GM11168 (cell line): ENCODE measurements at regions not wholly inside any gene's neighbourhood (a gene's known extent, or its start where the extent isn't known, plus 50 kb on each side); places are given as distances from the start of the nearest gene placed in this dataset.
"Not testable (repeated sequence)": the region's sequence is repeated elsewhere in the genome, so short reads cannot be mapped to it uniquely, and the experiment has no call there.

Source experiments
- in situ Hi-C: fragments of 300-500 bp; cut with MboI; formaldehyde crosslinking; loops from one replicate; pipeline ENCODE4 v1.12.0; 2022; ENCODE audit warnings: low sequenced_read_pairs; ENCODE audit not compliant: unreplicated experiment

DNA sequence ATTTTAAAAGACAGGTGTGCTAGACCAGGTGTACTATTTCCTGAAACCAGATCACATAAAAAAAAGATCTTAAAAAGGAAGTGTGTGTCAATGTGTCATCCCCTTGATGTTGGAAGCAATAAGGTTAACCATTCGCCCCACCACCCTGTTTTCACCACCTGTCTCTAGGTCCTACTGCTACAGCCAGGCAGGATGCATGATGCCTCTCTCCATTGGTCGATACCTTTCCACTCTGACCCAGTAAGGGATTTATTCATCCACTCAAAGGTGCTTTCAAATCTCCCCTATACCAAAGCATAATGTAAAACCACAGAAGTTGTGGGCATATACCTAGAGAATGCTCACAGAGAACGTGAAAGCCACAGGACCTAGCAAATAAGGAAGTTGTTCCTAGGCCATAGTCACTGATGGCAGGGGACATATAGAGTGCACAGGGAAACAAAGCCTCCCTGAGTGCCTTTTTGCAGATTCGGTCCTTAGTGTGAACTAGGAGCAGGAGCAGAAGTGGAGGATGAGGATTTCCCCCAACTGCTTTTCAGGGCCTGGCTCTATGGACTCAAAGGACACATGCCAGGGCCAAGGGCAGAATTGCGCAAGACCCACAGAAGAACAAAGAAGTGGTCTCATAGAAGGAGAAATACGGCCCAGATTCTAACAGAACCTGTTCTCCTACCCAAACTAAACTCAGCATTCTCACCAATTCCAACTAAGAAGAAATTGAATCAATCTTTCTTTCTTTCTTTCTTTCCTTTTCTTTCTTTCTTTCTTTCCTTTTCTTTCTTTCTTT is 631.5 kb upstream of the NRP1 start:
- in situ Hi-C loops = no loop called here

DNA sequence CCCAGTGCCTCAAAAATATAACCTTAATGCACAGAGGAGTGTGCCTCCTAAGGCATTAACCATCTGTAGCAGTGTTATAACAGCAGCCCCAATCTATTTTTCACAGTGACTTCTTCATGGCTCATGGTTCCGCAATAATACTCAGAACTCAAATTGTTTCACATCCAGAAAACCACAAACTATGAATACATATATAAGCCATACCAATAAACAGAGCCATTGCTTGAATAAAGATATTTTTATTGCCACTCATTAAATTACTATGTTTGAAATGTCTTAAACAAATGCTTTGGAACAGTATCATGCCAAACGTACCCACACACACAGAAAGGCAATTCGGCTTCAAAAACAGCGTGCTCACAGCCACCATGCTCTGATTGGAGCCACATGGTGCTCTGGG is 629.3 kb upstream of the NRP1 start:
- in situ Hi-C loops = no loop called here

DNA sequence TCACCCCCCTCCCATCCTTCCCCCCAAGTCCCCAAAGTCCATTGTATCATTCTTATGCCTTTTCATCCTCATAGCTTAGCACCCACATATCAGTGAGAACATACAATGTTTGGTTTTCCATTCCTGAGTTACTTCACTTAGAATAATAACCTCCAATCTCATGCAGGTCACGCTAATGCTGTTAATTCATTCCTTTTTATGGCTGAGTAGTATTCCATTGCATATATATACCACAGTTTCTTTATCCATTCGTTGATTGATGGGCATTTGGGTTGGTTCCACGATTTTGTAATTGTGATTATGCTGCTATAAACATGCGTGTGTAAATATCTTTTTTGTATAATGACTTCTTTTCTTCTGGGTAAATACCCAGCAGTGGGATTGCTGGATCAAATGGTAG is 621.9 kb upstream of the NRP1 start:
- in situ Hi-C loops = not testable (repeated sequence)

DNA sequence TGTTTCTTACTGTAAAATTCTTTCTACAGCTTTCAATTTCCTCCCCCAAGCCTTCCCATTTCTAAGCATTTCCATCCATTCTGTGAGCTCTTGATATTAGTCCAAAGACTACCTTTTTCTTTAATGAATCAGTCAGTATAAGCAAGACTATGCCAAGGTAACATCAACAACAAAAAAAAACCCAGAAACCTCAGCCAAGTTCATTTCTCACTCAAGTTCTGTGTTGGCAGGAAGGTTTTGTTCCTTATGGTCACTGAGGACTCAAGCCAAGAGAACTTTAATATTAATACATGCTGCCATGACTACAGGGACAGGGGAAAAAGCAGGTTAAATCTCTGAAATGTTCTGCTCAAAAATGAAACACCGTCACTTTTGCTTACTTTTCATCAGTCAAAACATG is 621.2 kb upstream of the NRP1 start:
- in situ Hi-C loops = no loop called here

- in situ Hi-C loops = no loop called here
These were observed 618.4 kb upstream of the NRP1 start for GRCh38 chr10:33952692-33953360.

GRCh38 chr10:33950206-33950605 is 615.7 kb upstream of the NRP1 start:
- in situ Hi-C loops = no loop called here

DNA sequence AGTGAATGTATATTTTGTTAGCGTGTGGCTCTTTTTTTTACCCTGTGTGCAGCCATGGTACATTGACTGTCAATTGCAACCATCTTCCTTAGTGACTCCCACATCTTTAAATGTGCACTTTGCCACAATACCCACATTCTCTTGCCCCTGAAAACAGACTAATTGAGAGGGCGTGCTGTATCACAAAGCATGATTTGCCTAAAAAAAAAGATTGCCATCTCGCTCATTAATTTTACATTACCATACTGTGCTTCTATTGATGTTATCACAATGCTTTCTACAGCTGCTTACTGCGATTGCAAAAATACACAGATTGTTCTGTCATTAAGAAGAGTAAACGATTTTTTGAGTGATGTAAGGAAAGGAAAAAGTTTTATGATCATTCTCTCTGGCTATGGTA is 613.1 kb upstream of the NRP1 start:
- in situ Hi-C loops = no loop called here

DNA sequence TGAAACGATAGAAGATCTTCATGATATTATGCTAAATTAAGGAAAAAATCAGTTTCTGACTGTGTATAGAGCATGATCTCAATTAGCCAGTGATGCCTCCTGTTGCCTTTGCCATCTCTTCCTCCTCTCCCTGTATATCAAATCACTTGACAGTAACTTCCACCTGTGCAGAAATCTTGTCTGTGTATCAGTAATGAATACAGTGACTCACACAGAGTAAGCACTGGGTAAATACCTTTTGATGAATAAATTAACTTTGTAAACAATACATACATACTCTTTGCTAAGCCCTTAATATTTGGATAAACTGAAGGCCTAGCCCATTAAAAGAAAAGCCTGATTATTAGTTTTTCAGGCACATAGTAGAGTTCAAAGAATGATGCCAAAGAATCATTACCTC is 610.6 kb upstream of the NRP1 start:
- in situ Hi-C loops = no loop called here

- in situ Hi-C loops = no loop called here
These were observed 608.0 kb upstream of the NRP1 start for GRCh38 chr10:33942508-33942907.

DNA sequence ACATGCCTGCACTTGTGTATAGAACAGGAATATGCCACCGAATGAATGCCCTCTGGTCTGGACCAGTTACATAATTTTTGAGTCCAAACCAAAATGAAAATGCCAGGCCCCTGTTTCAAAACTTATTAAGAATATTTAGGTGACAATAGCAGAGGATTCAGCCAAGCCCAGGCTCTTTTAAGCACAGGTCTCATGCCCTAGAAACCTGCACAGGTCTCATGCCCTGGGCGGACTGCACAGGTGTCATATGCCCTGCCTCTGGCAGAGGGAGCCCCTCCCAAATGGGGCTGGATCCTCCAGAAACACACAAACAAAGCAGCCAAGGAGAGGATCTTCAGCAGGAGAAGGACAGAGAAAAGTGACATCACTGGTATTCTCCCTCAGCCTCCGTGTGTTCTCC is 605.4 kb upstream of the NRP1 start:
- in situ Hi-C loops = no loop called here

- in situ Hi-C loops = no loop called here
These were observed 604.9 kb upstream of the NRP1 start for GRCh38 chr10:33939410-33939809.

DNA sequence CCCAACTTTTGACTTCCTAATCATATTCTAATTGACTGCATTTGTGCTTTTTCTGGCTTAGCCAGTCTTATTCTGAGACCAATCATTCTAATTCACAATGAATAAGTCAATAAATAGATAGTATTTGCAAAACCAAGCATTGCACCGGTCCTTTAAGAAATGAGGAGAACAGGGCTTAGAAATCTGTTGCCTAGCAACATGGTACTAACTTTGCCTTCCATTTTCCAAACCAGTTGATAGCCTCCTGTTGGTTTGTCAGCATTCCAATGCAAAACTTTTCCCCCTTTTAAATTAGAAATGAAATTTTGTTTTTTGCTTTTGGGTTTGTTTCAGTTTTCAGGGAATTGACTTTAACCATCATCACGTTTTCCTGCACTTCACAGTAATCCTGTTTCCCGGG is 603.5 kb upstream of the NRP1 start:
- in situ Hi-C loops = no loop called here

GRCh38 chr10:33937036-33937730 is 602.7 kb upstream of the NRP1 start:
- in situ Hi-C loops = no loop called here

- in situ Hi-C loops = no loop called here
These were observed 600.9 kb upstream of the NRP1 start for GRCh38 chr10:33935350-33935749.

DNA sequence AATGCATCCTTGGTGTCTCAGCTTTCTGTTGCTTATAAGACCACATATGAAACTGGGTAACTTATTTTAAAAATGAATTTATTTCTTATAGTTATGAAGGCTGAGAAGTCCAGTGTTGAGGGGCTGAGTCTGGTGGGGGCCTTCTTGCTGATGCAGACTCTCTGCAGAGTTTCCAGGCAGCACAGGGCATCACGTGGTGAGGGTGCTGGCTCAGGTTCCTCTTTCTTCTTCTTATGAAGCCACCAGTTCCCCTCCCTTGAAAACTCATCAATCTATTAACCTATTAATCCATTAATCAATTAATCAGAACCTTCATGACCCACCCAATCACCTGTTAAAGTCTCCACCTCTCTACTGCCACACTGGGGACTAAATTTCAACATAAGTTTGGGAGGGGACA is 595.6 kb upstream of the NRP1 start:
- in situ Hi-C loops = no loop called here

GRCh38 chr10:33927347-33927746 is 592.9 kb upstream of the NRP1 start:
- in situ Hi-C loops = no loop called here

- in situ Hi-C loops = no loop called here
These were observed 587.6 kb upstream of the NRP1 start for GRCh38 chr10:33921970-33922605.

GRCh38 chr10:33920351-33920750 is 585.9 kb upstream of the NRP1 start:
- in situ Hi-C loops = no loop called here

DNA sequence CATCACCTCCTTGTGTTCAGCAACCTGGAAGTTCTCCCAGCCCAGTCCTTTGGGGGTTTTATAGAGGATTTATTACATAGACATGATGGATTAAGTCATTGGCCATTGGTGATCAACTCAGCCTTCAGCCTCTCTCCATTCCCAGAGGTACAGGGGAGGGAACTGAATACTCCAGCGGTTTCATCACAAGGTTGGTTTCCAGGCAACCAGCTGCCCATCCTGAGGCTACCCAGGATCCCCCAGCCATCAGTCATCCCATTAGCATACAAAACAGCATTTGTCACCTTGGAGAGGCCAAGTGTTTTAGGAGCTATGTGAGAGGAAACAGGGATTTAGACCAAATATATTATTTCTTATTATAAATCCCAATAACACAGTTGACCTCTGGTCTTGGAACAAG is 584.8 kb upstream of the NRP1 start:
- in situ Hi-C loops = no loop called here

- in situ Hi-C loops = no loop called here
These were observed 582.8 kb upstream of the NRP1 start for GRCh38 chr10:33917069-33917780.
